ENCODE measurements at regions not wholly inside any gene's neighbourhood (a gene's known extent, or its start where the extent isn't known, plus 50 kb on each side); places are given as distances from the start of the nearest gene placed in this dataset.

DNA sequence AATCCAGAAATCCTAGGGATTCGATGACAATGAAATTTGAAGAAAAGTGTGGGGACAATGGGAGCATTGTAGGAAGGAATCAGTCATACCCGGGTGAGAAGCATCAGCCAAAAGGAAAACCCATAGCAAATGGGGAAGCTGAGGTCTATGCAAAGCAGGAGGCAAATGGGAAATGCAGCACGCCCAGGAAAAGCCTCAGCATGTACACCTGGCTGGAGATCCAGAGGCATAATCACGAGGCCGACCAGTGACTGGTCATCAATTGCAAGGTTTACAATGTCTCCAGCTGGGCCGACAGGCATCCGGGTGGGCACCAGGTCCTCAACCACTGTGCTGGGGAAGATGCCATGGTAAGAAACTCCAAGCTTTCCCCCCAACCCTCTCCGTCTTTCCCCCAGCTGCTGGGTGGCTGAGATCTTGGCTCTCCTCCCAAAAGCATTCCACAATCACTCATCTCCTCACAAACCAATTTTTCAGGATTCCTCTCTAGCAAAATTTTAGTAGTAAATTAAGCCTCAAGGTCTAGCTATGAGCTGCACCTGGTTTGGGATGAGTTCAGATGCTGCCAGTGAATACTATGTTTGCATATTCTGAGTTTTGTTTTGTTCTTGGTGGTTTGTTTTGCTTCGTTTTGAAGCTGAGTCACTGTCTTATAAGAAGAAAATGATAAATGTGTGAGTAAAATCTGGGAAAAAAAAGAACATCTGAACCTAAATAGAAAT is 98.0 kb upstream of the OR5AK2 start:
- H3K27ac ChIP-seq (ENCODE audit: low read depth): no peak overlapping the region

More for the DNA sequence above, 98.0 kb upstream of the OR5AK2 start:
- Histone ChIP-seq H3K4me2 (no peak overlapping the region), H3K36me3 (ENCODE audit: insufficient read depth) (no peaks in the 10 kb centered on the region), H3F3A (replicated peaks; ENCODE audit: low read depth) (no peaks in the 10 kb centered on the region), H3K4me1 (ENCODE audit: insufficient read depth) (no peaks in the 10 kb centered on the region), H3K79me2 (replicated peaks; ENCODE audit: insufficient read depth) (no peaks in the 10 kb centered on the region), H3K4me3 (no peak overlapping the region), H4K20me1 (replicated peaks; ENCODE audit: insufficient read depth) (no peaks in the 10 kb centered on the region), H3K27me3 (ENCODE audit: insufficient read depth) (no peaks in the 10 kb centered on the region), H3K9me2 (ENCODE audit: insufficient read depth) (no peaks in the 10 kb centered on the region), H2AFZ (0 out of 2 replicates have a peak overlapping the region, but pooled peaks have one; percentile 25)
- Mint-ChIP-seq H3K4me1 (peaks cover 4% of the 10 kb centered on the region; the same call in 1 of the 3 replicates), H3K27ac (no peak overlapping the region), H3K4me3 (no peak overlapping the region), H3K36me3 (ENCODE audit: low read depth) (no peaks in the 10 kb centered on the region), H3K27me3 (ENCODE audit: insufficient read depth, low read depth, poor library complexity) (no peaks in the 10 kb centered on the region), H3K9me3 (no peaks in the 10 kb centered on the region)
- no peak for DNase-seq (ENCODE audit: low spot score)
- ATAC-seq: no peak
- TF ChIP-seq ETS1 (IDR thresholded peaks at IDR 0.05) (no peak), POLR2AphosphoS5 (IDR thresholded peaks at IDR 0.05; ENCODE audit: low read depth) (no peak), EZH2 (IDR thresholded peaks at IDR 0.05; ENCODE audit: low read depth, unreplicated experiment) (no peak), NANOG (IDR thresholded peaks at IDR 0.05; ENCODE audit: borderline replicate concordance) (no peak), EZH2phosphoT487 (IDR thresholded peaks at IDR 0.05; ENCODE audit: unreplicated experiment) (no peak), ZNF331 (CRISPR knock-in tag; IDR thresholded peaks at IDR 0.05; ENCODE audit: low read depth) (no peak), CTCF (conservative IDR thresholded peaks at IDR 0.05; ENCODE audit: low read depth in 2 of 2) (no peak), CREB1 (CRISPR knock-in tag; IDR thresholded peaks at IDR 0.05; ENCODE audit: low read depth) (no peak), JUNB (IDR thresholded peaks at IDR 0.05; ENCODE audit: unreplicated experiment) (no peak), ZNF114 (CRISPR knock-in tag; IDR thresholded peaks at IDR 0.05) (no peak), STAT1 (IDR thresholded peaks at IDR 0.05; ENCODE audit: unreplicated experiment) (no peak)
- TF ChIP-seq, protein P1, sequence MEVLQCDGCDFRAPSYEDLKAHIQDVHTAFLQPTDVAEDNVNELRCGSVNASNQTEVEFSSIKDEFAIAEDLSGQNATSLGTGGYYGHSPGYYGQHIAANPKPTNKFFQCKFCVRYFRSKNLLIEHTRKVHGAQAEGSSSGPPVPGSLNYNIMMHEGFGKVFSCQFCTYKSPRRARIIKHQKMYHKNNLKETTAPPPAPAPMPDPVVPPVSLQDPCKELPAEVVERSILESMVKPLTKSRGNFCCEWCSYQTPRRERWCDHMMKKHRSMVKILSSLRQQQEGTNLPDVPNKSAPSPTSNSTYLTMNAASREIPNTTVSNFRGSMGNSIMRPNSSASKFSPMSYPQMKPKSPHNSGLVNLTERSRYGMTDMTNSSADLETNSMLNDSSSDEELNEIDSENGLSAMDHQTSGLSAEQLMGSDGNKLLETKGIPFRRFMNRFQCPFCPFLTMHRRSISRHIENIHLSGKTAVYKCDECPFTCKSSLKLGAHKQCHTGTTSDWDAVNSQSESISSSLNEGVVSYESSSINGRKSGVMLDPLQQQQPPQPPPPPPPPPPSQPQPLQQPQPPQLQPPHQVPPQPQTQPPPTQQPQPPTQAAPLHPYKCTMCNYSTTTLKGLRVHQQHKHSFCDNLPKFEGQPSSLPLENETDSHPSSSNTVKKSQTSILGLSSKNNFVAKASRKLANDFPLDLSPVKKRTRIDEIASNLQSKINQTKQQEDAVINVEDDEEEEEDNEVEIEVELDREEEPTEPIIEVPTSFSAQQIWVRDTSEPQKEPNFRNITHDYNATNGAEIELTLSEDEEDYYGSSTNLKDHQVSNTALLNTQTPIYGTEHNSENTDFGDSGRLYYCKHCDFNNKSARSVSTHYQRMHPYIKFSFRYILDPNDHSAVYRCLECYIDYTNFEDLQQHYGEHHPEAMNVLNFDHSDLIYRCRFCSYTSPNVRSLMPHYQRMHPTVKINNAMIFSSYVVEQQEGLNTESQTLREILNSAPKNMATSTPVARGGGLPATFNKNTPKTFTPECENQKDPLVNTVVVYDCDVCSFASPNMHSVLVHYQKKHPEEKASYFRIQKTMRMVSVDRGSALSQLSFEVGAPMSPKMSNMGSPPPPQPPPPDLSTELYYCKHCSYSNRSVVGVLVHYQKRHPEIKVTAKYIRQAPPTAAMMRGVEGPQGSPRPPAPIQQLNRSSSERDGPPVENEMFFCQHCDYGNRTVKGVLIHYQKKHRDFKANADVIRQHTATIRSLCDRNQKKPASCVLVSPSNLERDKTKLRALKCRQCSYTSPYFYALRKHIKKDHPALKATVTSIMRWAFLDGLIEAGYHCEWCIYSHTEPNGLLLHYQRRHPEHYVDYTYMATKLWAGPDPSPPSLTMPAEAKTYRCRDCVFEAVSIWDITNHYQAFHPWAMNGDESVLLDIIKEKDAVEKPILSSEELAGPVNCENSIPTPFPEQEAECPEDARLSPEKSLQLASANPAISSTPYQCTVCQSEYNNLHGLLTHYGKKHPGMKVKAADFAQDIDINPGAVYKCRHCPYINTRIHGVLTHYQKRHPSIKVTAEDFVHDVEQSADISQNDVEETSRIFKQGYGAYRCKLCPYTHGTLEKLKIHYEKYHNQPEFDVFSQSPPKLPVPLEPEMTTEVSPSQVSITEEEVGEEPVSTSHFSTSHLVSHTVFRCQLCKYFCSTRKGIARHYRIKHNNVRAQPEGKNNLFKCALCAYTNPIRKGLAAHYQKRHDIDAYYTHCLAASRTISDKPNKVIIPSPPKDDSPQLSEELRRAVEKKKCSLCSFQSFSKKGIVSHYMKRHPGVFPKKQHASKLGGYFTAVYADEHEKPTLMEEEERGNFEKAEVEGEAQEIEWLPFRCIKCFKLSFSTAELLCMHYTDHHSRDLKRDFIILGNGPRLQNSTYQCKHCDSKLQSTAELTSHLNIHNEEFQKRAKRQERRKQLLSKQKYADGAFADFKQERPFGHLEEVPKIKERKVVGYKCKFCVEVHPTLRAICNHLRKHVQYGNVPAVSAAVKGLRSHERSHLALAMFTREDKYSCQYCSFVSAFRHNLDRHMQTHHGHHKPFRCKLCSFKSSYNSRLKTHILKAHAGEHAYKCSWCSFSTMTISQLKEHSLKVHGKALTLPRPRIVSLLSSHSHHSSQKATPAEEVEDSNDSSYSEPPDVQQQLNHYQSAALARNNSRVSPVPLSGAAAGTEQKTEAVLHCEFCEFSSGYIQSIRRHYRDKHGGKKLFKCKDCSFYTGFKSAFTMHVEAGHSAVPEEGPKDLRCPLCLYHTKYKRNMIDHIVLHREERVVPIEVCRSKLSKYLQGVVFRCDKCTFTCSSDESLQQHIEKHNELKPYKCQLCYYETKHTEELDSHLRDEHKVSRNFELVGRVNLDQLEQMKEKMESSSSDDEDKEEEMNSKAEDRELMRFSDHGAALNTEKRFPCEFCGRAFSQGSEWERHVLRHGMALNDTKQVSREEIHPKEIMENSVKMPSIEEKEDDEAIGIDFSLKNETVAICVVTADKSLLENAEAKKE (CRISPR knock-in tag; IDR thresholded peaks at IDR 0.05): no peak
- TF ChIP-seq, protein P2, sequence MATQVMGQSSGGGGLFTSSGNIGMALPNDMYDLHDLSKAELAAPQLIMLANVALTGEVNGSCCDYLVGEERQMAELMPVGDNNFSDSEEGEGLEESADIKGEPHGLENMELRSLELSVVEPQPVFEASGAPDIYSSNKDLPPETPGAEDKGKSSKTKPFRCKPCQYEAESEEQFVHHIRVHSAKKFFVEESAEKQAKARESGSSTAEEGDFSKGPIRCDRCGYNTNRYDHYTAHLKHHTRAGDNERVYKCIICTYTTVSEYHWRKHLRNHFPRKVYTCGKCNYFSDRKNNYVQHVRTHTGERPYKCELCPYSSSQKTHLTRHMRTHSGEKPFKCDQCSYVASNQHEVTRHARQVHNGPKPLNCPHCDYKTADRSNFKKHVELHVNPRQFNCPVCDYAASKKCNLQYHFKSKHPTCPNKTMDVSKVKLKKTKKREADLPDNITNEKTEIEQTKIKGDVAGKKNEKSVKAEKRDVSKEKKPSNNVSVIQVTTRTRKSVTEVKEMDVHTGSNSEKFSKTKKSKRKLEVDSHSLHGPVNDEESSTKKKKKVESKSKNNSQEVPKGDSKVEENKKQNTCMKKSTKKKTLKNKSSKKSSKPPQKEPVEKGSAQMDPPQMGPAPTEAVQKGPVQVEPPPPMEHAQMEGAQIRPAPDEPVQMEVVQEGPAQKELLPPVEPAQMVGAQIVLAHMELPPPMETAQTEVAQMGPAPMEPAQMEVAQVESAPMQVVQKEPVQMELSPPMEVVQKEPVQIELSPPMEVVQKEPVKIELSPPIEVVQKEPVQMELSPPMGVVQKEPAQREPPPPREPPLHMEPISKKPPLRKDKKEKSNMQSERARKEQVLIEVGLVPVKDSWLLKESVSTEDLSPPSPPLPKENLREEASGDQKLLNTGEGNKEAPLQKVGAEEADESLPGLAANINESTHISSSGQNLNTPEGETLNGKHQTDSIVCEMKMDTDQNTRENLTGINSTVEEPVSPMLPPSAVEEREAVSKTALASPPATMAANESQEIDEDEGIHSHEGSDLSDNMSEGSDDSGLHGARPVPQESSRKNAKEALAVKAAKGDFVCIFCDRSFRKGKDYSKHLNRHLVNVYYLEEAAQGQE (IDR thresholded peaks at IDR 0.05; ENCODE audit: unreplicated experiment): no peak

Data from GM23338 (cell line).